EH (cell line): ENCODE measurements at regions not wholly inside any gene's neighbourhood (a gene's known extent, or its start where the extent isn't known, plus 50 kb on each side); places are given as distances from the start of the nearest gene placed in this dataset.

Experiments
- DNase-seq: peaks from one replicate; pipeline ENCODE4 v3.0.0-alpha.2; 2015; ENCODE audit warnings: low read depth

- DNase-seq = no peak
Observed at GRCh38 chr15:49751191-49751590, 130.3 kb downstream of the DTWD1 start.

- no peak for DNase-seq
Observed at GRCh38 chr15:49751751-49752150, 130.9 kb downstream of the DTWD1 start.

- DNase-seq = no peak
Observed at GRCh38 chr15:49752517-49752916, 131.7 kb downstream of the DTWD1 start.

- no peak for DNase-seq
Observed at GRCh38 chr15:49758456-49758855, 137.6 kb downstream of the DTWD1 start.

GRCh38 chr15:49758856-49759255, 138.0 kb downstream of the DTWD1 start:
- no peak for DNase-seq

GRCh38 chr15:49760749-49761148, 139.9 kb downstream of the DTWD1 start:
- no peak for DNase-seq

GRCh38 chr15:49769225-49769624, 148.4 kb downstream of the DTWD1 start:
- peak; percentile 12 for DNase-seq

- DNase-seq = no peak
Observed at GRCh38 chr15:49789436-49789835, 168.6 kb downstream of the DTWD1 start.

- no peak for DNase-seq
Observed at GRCh38 chr15:49793943-49794342, 173.1 kb downstream of the DTWD1 start.

GRCh38 chr15:49801796-49802195, 180.9 kb downstream of the DTWD1 start:
- no peak for DNase-seq
